Hematopoietic multipotent progenitor cell treated with erythropoietin and hydrocortisone succinate and interleukin-3 and kit ligand, for 4 days (in vitro differentiated cells): ENCODE measurements at regions not wholly inside any gene's neighbourhood (a gene's known extent, or its start where the extent isn't known, plus 50 kb on each side); places are given as distances from the start of the nearest gene placed in this dataset.

Experiments used
- DNase-seq: peaks from one replicate; pipeline ENCODE4 v3.0.0-alpha.2; 2015

GRCh38 chr5:67617051-67617450, 420.5 kb upstream of the CD180 start:
- DNase-seq, result no peak

GRCh38 chr5:67612961-67613360, 416.4 kb upstream of the CD180 start:
- DNase-seq, result no peak

GRCh38 chr5:67610186-67610912, 413.8 kb upstream of the CD180 start:
- no peak for DNase-seq

- no peak for DNase-seq
Measured at GRCh38 chr5:67607958-67608357, 411.4 kb upstream of the CD180 start.

GRCh38 chr5:67606586-67606947, 410.0 kb upstream of the CD180 start:
- no peak for DNase-seq

- no peak for DNase-seq
Measured at GRCh38 chr5:67605730-67606585, 409.4 kb upstream of the CD180 start.

- no peak for DNase-seq
Measured at GRCh38 chr5:67591491-67591890, 394.9 kb upstream of the CD180 start.

- no peak for DNase-seq
Measured at GRCh38 chr5:67588389-67588788, 391.8 kb upstream of the CD180 start.

GRCh38 chr5:67581203-67581602, 384.6 kb upstream of the CD180 start:
- no peak for DNase-seq

GRCh38 chr5:67578011-67578410, 381.4 kb upstream of the CD180 start:
- no peak for DNase-seq

GRCh38 chr5:67577424-67577823, 380.8 kb upstream of the CD180 start:
- DNase-seq, result no peak

- DNase-seq, result no peak
Measured at GRCh38 chr5:67576112-67576511, 379.5 kb upstream of the CD180 start.

- no peak for DNase-seq
Measured at GRCh38 chr5:67575087-67575486, 378.5 kb upstream of the CD180 start.

- DNase-seq, result no peak
Measured at GRCh38 chr5:67561151-67561932, 364.7 kb upstream of the CD180 start.

GRCh38 chr5:67552773-67553172, 356.2 kb upstream of the CD180 start:
- DNase-seq, result no peak

GRCh38 chr5:67549947-67550346, 353.3 kb upstream of the CD180 start:
- no peak for DNase-seq

- DNase-seq, result no peak
Measured at GRCh38 chr5:67549296-67549618, 352.7 kb upstream of the CD180 start.

- DNase-seq, result no peak
Measured at GRCh38 chr5:67548520-67549295, 352.1 kb upstream of the CD180 start.

- DNase-seq, result no peak
Measured at GRCh38 chr5:67547682-67548081, 351.1 kb upstream of the CD180 start.

- DNase-seq, result peak; percentile 24
Measured at GRCh38 chr5:67544942-67545341, 348.3 kb upstream of the CD180 start.

- DNase-seq, result no peak
Measured at GRCh38 chr5:67543720-67544270, 347.2 kb upstream of the CD180 start.

- DNase-seq, result peak; percentile 47
Measured at GRCh38 chr5:67542479-67542878, 345.9 kb upstream of the CD180 start.

GRCh38 chr5:67541875-67542274, 345.3 kb upstream of the CD180 start:
- DNase-seq, result no peak
